HG03354 (cell line): ENCODE measurements at regions not wholly inside any gene's neighbourhood (a gene's known extent, or its start where the extent isn't known, plus 50 kb on each side); places are given as distances from the start of the nearest gene placed in this dataset.

Experiments
- ATAC-seq: cut with Tn5 transposase; IDR thresholded peaks from one replicate; pipeline ENCODE4 v1.9.1; 2021; ENCODE audit warnings: mild to moderate bottlenecking; ENCODE audit not compliant: unreplicated experiment, poor library complexity, severe bottlenecking

- no peak for ATAC-seq
These were observed 50.5 kb upstream of the MPHOSPH6 start for GRCh38 chr16:82220541-82220940.
